ENCODE measurements at regions not wholly inside any gene's neighbourhood (a gene's known extent, or its start where the extent isn't known, plus 50 kb on each side); places are given as distances from the start of the nearest gene placed in this dataset.

DNA sequence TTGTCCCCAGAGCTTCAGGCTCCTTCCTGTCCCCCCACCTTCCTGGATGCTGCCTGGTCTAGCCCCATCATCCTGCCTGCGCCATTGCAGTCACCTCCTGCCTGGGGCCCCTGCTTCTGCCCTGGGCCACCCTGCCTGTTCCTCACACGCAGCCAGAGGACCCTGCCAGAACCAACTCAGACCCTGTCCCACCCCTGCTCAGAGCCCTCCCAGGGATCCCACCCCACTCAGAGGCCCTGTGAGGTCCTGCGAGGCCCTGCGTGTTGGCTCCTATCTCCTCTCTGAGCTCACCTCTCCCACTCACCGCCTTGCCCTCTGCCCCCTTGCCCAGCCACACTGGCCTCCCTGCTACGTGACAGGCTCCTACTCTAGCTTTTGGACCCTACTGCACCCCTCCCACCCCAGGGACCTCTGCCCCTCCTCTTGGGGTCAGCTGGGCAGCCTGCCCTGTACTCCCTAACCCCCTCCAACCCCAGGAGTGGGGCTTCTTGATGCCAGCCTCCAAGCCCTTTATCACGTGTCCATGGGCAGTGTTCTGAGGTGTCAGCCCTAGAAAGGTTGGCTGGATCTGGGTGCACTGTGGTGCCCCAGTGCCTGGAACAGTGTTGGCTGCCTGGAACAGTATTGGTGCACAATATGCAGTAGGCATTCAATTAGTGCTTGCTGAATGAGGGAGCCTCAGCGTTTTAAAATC is 68.3 kb downstream of the CEBPB start:
- no peak for DNase-seq (ENCODE audit: low read depth in 2 of 2)

DNA sequence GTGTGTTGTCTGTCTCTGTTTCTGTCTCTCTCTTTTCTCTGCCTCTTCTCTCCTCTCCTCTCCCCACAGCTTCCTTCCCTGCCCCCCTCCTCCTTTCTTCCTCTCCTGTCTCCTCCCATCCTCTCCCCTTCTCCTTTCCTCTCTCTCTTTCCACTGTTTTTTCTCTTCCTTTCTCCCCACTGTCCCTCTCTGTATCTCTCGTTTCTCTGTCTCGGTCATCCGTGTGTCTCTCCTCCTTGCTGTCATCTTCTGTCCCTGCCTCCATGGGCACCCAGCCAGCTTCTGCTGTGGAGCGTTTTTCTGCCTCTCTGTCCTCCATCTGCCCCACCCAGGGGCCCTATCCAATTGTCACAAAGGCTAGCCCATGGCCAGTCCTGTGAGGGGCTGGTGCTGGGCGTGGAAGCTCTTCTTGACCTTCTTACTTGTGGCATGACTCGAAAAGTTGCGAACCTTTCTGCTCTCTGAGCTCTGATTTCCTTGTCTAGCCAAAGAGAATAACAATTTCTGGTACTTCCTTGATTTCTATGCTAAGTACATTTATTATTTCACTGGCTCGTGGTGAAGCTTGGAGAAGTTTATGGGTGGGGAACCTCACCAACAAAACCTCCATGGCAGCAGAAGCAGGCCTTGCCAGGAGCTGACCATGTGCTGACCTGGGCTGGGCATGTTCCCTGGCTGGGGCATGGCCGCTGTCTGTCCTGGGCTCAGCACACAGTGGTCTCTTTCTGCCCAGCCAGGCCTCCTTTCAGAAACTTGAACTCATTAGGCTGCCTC is 69.3 kb downstream of the CEBPB start:
- no peak for DNase-seq (ENCODE audit: low read depth in 2 of 2)

DNA sequence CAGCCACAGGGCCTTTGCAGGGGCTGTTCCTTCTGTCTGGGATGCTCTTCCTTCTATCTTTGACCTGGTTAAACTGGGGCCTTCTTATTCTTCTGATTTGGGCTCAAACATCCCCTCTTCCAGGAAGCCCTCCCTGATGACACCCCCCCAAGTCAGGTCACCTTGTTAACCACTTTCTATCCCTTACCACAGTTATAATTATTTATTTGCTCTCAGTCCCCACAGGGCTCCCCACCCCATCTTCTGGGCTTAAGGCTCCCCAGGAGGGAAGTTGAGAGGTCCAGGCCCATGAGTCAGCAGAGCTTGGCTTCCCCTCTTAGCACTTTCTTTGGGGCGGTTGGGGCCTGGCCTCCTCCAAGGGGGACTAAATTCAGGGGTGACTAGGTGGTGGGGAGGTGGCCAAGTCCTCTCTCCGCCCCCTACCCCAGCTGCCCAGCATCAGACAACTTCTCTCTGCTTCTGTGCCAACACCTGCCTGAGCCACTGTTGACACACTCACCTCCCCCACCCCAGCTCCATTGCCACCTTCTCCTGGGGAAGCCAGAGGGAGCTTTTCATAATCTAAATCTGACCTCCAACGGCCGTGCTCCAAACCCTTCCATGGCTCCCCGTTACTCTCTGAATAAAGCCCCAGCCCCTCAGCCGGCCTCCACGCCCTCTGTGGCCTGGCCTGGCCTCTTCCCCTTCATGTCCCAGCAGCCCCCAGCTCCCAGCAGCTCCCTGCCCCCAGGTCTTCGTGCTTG is 70.0 kb downstream of the CEBPB start:
- no peak for DNase-seq (ENCODE audit: low read depth in 2 of 2)

DNA sequence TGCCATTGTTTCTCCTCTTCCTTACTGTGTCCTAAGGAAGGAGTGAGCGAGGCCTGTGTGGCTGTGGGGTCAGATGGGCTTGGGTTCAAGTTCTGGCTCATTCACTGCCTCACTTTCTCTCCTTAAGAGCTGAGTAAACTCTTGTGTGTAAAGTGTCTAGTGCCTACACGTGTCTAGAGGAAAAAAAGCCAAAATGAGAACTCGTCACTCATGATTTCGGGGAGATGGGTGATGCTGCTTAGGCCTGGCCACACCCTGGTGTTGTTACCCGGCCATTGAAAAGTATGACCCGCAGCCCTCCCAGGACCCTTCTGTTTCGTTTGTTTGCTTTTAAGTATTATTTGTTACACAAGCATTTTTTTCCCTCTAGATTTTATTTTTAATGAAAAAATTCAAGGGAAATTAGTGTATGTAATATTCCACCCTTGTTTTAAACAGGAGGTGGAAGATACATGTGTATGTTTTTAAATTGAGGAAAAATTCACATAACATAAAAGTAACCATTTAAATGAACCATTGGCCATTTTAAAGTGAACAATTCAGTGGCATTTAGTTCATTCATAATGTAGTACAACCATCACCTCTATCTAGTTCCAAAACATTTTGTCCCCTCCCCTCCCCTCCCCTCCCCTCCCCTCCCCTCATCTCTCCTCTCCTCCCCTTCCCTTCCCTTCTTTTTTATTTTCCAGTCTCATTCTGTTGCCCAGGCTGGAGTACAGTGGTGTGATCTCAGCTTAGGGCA is 71.0 kb downstream of the CEBPB start:
- no peak for DNase-seq (ENCODE audit: low read depth in 2 of 2)

DNA sequence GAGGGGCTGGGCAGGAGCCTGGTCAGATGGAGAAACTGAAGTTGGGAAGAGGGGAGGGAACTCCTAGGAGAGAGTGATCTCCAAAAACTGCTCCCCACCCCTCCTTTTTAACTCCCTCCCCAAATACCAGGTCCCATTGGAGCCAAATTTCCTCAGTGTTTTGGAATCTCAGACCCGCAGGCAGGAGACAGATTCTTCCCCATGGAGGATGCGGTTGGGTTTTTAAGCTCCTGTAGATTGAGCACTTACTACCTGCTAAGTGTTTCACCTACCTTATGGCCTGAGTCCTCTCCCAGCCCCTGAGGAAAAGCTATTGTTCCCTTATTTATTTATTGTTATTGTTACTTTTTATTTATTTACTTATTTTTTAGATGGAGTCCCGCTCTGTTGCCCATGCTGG is 73.2 kb downstream of the CEBPB start:
- DNase-seq (ENCODE audit: low read depth in 2 of 2), result no peak

DNA sequence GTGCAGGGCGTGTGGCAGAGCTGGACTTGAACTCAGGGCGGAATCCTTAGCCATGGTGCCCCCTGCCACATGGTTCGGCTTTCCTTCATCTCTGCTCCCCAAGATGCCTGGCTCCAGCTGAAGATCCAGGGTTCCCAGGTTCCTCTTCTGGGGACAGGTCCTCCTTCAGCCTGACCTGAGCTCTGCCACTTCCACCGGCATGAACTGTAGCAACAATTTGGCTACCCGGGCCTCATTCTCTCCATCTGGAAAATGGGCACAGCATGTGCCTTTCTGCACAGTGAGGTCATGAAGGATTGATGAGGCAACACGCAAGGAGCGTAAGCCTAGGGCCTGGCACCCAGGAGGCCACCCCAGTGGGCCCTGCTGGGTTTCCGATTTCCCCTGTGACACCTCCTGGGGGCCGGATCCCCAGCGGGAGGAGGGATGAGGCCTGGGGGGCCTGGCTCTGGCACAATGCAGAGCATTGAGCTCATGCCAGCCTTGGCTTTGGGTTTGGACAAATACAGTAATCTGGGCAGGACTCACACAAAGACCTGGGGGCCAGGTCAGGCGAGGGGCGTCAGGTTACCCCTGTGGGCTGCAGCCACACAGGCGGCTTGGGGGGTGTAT is 74.0 kb downstream of the CEBPB start:
- DNase-seq (ENCODE audit: low read depth in 2 of 2), result no peak

GRCh38 chr20:50265245-50265946 is 74.8 kb downstream of the CEBPB start:
- no peak for DNase-seq (ENCODE audit: low read depth in 2 of 2)

GRCh38 chr20:50266293-50267040 is 75.8 kb downstream of the CEBPB start:
- DNase-seq (ENCODE audit: low read depth in 2 of 2), result no peak

DNA sequence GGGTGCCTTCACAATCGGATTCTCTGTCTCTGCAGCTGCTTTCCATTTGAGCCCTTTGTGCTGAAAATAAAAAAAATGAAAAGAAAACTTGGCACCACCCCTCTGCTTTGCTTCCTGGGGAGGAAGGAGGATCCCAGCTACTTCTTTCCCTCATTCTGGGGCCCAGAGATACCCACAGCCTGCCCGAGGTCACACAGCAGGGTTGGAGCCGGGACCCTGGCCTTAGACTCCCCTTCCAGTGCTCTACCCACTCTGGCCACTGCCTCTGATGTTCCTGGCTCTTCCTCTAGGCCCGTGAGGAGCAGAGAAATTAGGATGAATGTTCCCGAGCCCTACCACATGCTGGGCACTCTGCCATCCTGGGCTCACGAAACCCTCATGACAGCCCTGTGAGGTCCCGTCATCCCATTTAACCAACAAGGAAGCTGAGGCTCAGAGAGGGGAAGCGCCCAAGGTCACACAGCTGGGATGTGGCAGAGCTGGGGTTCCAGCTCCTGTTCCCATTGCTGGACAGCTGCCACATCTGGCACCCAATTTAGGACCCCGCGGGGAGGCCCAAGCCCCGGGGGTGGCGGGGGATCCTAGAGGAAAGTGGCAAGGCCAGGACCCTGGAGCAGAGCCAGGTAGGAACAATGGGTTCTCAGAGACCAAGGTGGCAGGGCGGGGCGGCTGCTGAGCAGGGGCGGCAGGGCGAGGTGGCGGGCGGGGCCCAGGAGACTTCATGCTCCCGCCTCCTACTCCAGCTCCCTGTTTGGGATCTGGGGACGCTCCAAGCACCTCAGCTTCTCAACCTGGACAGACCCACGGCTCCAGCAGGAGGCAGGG is 76.6 kb downstream of the CEBPB start:
- DNase-seq (ENCODE audit: low read depth in 2 of 2), result no peak

GRCh38 chr20:50267866-50268219 is 77.2 kb downstream of the CEBPB start:
- DNase-seq (ENCODE audit: low read depth in 2 of 2), result no peak

DNA sequence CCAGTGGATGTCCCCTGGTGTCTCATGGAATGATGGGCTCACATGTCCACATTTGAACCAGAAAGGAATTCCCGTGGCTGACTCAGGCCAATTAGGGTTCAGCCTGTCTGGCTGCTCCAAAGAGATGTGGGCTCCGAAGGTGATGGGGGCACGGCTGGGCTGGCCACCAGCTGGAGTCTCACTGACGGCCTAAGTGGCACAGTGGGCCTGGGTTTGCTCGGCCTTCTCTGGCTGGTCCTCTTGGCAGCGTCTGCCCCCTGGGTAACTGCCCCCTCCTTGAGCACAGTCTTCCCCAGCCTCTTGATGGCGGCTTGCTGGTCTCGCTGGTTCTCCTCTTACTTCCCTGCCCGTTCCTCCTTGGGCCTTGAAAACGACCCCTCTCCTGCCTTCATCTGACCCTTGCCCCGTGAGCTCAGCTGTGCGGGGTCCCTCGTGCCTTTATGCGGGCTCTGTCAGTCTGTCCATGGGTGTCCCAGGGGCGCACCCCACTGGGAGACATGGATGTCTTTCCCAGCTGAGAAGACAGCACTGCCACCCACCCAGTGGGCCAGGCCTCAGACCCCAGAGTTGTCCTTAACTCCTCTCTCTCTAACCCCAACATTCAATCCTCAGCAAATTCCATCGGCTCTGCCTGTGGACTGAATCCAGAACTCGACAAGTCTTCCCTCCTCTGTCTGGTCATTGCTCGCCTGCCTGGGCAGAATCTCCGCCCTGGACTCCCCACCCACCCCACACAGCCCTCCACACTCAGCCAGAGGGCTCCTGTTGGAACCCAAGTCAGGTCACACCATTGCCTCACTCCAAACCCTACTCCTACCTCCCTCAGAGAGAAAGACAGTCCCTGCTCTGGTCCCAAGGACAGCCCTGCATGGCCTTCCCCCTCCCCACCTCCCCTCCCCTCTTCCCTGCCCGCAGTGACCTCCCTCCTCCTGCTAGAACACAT is 78.7 kb downstream of the CEBPB start:
- DNase-seq (ENCODE audit: low read depth in 2 of 2), result no peak

- no peak for DNase-seq (ENCODE audit: low read depth in 2 of 2)
Observed at GRCh38 chr20:50270034-50270395, 79.4 kb downstream of the CEBPB start.

DNA sequence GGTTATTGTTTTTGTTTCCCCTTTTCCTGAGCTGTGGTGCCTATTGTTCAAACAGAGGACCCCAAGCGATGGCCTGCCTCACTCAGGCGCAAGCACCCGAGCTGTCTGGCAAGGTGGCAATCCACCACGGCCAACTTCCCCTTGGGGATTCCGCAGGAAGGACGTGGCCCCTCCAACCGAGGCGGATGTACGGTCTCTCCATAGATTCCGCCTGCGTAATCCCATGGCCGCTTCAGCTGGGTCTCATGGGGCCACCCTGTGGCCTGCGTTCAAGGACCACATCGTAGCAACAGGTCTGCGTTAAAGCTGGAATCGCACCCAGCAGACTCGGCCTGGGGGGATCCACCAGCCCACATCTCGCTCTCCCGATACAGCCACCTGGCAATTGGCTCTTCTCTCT is 79.9 kb downstream of the CEBPB start:
- no peak for DNase-seq (ENCODE audit: low read depth in 2 of 2)

GRCh38 chr20:50271176-50271575 is 80.5 kb downstream of the CEBPB start:
- no peak for DNase-seq (ENCODE audit: low read depth in 2 of 2)

GRCh38 chr20:50271612-50272011 is 81.0 kb downstream of the CEBPB start:
- no peak for DNase-seq (ENCODE audit: low read depth in 2 of 2)

- no peak for DNase-seq (ENCODE audit: low read depth in 2 of 2)
Observed at GRCh38 chr20:50272030-50272723, 81.5 kb downstream of the CEBPB start.

GRCh38 chr20:50272724-50273446 is 82.3 kb downstream of the CEBPB start:
- DNase-seq (ENCODE audit: low read depth in 2 of 2), result no peak

All from stimulated activated CD8-positive, alpha-beta memory T cell treated with anti-CD3 and anti-CD28 coated beads, Interleukin-7, amount 100 ng/mL, for 1 hour (primary cell).